ENCODE measurements at regions not wholly inside any gene's neighbourhood (a gene's known extent, or its start where the extent isn't known, plus 50 kb on each side); places are given as distances from the start of the nearest gene placed in this dataset.

GRCh38 chr1:191160837-191161236 lies 683.2 kb upstream of the BRINP3 start:
- ChIA-PET POLR2A (no interaction called here), CTCF (no interaction called here)
- intact Hi-C loops (cut with micrococcal nuclease), result no loop called here
- no peaks in the 10 kb centered on the region for H3K9me3 Mint-ChIP-seq
- H3K36me3 Mint-ChIP-seq (ENCODE audit: low read depth), result no peaks in the 10 kb centered on the region
- no peak for TF ChIP-seq CTCF (IDR thresholded peaks at IDR 0.05)
- no peak for DNase-seq
- no peaks in the 10 kb centered on the region for H3K4me1 Mint-ChIP-seq
- H3K27ac Mint-ChIP-seq, result no peak overlapping the region
- no peak overlapping the region for H3K4me3 Mint-ChIP-seq
- H3K27me3 Mint-ChIP-seq, result no peaks in the 10 kb centered on the region
- no peak for ATAC-seq (ENCODE audit: low read depth)

GRCh38 chr1:191162762-191163161 lies 685.1 kb upstream of the BRINP3 start:
- POLR2A ChIA-PET, result no interaction called here
- ATAC-seq (ENCODE audit: low read depth) (no peak), DNase-seq (no peak)
- CTCF ChIA-PET, result no interaction called here
- H3K27me3 Mint-ChIP-seq, result no peaks in the 10 kb centered on the region
- no peaks in the 10 kb centered on the region for H3K36me3 Mint-ChIP-seq (ENCODE audit: low read depth)
- H3K4me1 Mint-ChIP-seq, result no peaks in the 10 kb centered on the region
- no peaks in the 10 kb centered on the region for H3K9me3 Mint-ChIP-seq
- H3K27ac Mint-ChIP-seq, result no peak overlapping the region
- no peak overlapping the region for H3K4me3 Mint-ChIP-seq
- no peak for TF ChIP-seq CTCF (IDR thresholded peaks at IDR 0.05)
- intact Hi-C loops (cut with micrococcal nuclease), result no loop called here

- ATAC-seq (ENCODE audit: low read depth), result no peak
- Mint-ChIP-seq H3K27me3 (no peaks in the 10 kb centered on the region), H3K36me3 (ENCODE audit: low read depth) (no peaks in the 10 kb centered on the region), H3K4me3 (no peak overlapping the region), H3K9me3 (no peaks in the 10 kb centered on the region), H3K4me1 (no peaks in the 10 kb centered on the region), H3K27ac (no peak overlapping the region)
- ChIA-PET CTCF (no interaction called here), POLR2A (no interaction called here)
- no peak for DNase-seq
- intact Hi-C loops (cut with micrococcal nuclease), result no loop called here
- no peak for TF ChIP-seq CTCF (IDR thresholded peaks at IDR 0.05)
These were observed 686.0 kb upstream of the BRINP3 start for GRCh38 chr1:191163621-191164020.

- H3K9me3 Mint-ChIP-seq, result peaks cover 2% of the 10 kb centered on the region
- POLR2A ChIA-PET, result no interaction called here
- no peak for TF ChIP-seq CTCF (IDR thresholded peaks at IDR 0.05)
- ATAC-seq (ENCODE audit: low read depth) (no peak), DNase-seq (no peak)
- CTCF ChIA-PET, result no interaction called here
- H3K4me1 Mint-ChIP-seq, result peaks cover 10% of the 10 kb centered on the region
- no peak overlapping the region for H3K27ac Mint-ChIP-seq
- no peak overlapping the region for H3K4me3 Mint-ChIP-seq
- intact Hi-C loops (cut with micrococcal nuclease), result no loop called here
- H3K36me3 Mint-ChIP-seq (ENCODE audit: low read depth), result no peaks in the 10 kb centered on the region
- no peaks in the 10 kb centered on the region for H3K27me3 Mint-ChIP-seq
These were observed 696.6 kb upstream of the BRINP3 start for GRCh38 chr1:191174298-191174697.

GRCh38 chr1:191176131-191176530 lies 698.5 kb upstream of the BRINP3 start:
- H3K9me3 Mint-ChIP-seq, result peaks cover 2% of the 10 kb centered on the region
- ATAC-seq (ENCODE audit: low read depth) (no peak), DNase-seq (no peak)
- intact Hi-C loops (cut with micrococcal nuclease), result no loop called here
- no peak overlapping the region for H3K4me3 Mint-ChIP-seq
- ChIA-PET POLR2A (no interaction called here), CTCF (no interaction called here)
- H3K27ac Mint-ChIP-seq, result no peak overlapping the region
- no peak for TF ChIP-seq CTCF (IDR thresholded peaks at IDR 0.05)
- H3K36me3 Mint-ChIP-seq (ENCODE audit: low read depth), result no peaks in the 10 kb centered on the region
- H3K4me1 Mint-ChIP-seq, result peaks cover 10% of the 10 kb centered on the region
- no peaks in the 10 kb centered on the region for H3K27me3 Mint-ChIP-seq
